Heart right ventricle (tissue), 16 donors: ENCODE measurements at regions not wholly inside any gene's neighbourhood (a gene's known extent, or its start where the extent isn't known, plus 50 kb on each side); places are given as distances from the start of the nearest gene placed in this dataset.

Source experiments
- ATAC-seq, 8 donors: fragments of 200-7000 bp; cut with Tn5 transposase; one replicate each; pipeline ENCODE4 v1.9.1; 2020; ENCODE audit warnings: mild to moderate bottlenecking in 8 of 8, moderate library complexity in 8 of 8, moderate number of reproducible peaks in 1 of 8
- DNase-seq, 2 donors: peaks; one replicate each; pipeline ENCODE4 v3.0.0-alpha.2; 2020
- H3K27ac ChIP-seq, 10 donors: fragments of 200-600 bp; sonication (generic) in 2 of 10; one replicate each; pipeline versions ENCODE4 v1.5.0 to v1.8.0; 2020 to 2022; ENCODE audit warnings: mild to moderate bottlenecking in 3 of 10
- H3K27me3 ChIP-seq, 7 donors: fragments of 200-600 bp; one replicate each; pipeline ENCODE4 v1.8.0; 2021 to 2022; ENCODE audit warnings: mild to moderate bottlenecking in 2 of 7
- H3K36me3 ChIP-seq, 9 donors: fragments of 200-600 bp; sonication (generic) in 1 of 9; one replicate each; pipeline versions ENCODE4 v1.5.0 to v1.8.0; 2020 to 2022; ENCODE audit warnings: mild to moderate bottlenecking in 2 of 9
- H3K4me1 ChIP-seq, 9 donors: fragments of 200-600 bp; sonication (generic) in 1 of 9; one replicate each; pipeline versions ENCODE4 v1.5.0 to v1.8.0; 2020 to 2022; ENCODE audit warnings: mild to moderate bottlenecking in 4 of 9
- H3K4me3 ChIP-seq, 10 donors: fragments of 200-600 bp; sonication (generic) in 2 of 10; one replicate each; pipeline versions ENCODE4 v1.5.0 to v1.8.0; 2020 to 2022; ENCODE audit warnings: mild to moderate bottlenecking in 7 of 10, moderate library complexity in 2 of 10
- H3K9me3 ChIP-seq, 11 donors: fragments of 200-600 bp in 10 of 11; sonication (generic) in 2 of 11; one replicate each; pipeline versions ENCODE4 v1.5.0 to v1.8.0; 2013 to 2022; ENCODE audit warnings: mild to moderate bottlenecking in 2 of 11, control low read depth in 1 of 11, moderate library complexity in 1 of 11
- WGBS, 2 donors: extraction: QIAGEN DNeasy Blood & Tissue Kit; methylation state at CpG; one replicate each; pipeline ENCODE4 v1.1.7; 2013; ENCODE audit warnings: inconsistent platforms in 1 of 2; 5-methylcytosine and 5-hydroxymethylcytosine counted together
- intact Hi-C, 10 donors: fragments of 100-400 bp; cut with DNase I; formaldehyde crosslinking; loops; one replicate each; pipeline versions ENCODE4 v1.11.1 to v1.14.2; 2022
- TF ChIP-seq, protein P1 (sequence below), 9 donors: fragments of 200-600 bp; sonication (generic) in 2 of 9; IDR thresholded peaks; one replicate each; pipeline versions ENCODE4 v1.5.0 to v1.8.0; 2021 to 2022; ENCODE audit warnings: antibody characterized with exemption in 9 of 9, mild to moderate bottlenecking in 5 of 9, moderate library complexity in 1 of 9
- donor health status: Arrhythmogenic right ventricular cardiomyopathy.
- donor health status: ischemic (EF 13 %, LVEDD 7.1; RV severe dilation, severe dysfunction).
- donor health status: healthy with polysubstance abuse.
- donor health status: DM: no; HTN: yes; CAD: no.
- donor health status: DM: no; HTN: no; CAD: no.
- donor health status: ischemic (EF 25% LVEDD 6.9; RV normal size, moderate dysfunction).
- donor health status: ischemic (EF 25% LVEDD 5.7; RV mildly dilated, moderate dysfunction).
- donor health status: healthy.
- donor health status: DM: yes; HTN: yes; CAD: no.
- donor health status: Ischemic cardiomyopathy.
- donor health status: ischemic (EF 35%, LVEDD 5.7; RV mildly dilated, moderate dysfunction).
- donor health status: nonischemic (EF 11% LVEDD 7.7; RV severe dilation, severe dysfunction).
- donor health status: DM: yes; HTN: yes; CAD: no.
- donor health status: PGD.
- donor health status: ischemic (EF 29% LVEDD 5.4; RV normal size, mild dysfunction).
- donor health status: nonischemic (EF 23%, LVEDD 6.1; RV moderate dilation, normal function).

DNA sequence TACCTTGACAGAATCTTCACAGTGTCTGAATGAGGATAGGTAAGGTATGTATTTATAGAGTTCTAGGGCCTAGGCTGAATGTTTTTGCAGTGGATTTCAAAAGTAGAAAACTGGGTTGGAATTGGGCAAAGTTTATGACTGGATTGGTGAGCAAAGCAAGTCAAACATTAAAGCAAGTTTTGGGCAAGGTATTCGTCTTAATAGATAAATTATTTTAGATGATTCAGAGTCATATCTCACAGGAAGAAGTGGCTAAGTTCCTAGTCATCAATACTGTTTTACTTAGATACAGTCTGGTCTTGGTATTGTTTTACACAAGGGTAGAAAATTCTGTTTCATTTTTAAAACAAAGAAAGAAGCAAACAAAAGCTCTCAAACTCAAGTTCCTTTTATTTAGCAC, 284.1 kb upstream of the EPHA7 start:
- DNase-seq (no peak), ATAC-seq (no peak)
- no peaks in the 10 kb centered on the region for H3K4me1 ChIP-seq
- TF ChIP-seq, protein P1, sequence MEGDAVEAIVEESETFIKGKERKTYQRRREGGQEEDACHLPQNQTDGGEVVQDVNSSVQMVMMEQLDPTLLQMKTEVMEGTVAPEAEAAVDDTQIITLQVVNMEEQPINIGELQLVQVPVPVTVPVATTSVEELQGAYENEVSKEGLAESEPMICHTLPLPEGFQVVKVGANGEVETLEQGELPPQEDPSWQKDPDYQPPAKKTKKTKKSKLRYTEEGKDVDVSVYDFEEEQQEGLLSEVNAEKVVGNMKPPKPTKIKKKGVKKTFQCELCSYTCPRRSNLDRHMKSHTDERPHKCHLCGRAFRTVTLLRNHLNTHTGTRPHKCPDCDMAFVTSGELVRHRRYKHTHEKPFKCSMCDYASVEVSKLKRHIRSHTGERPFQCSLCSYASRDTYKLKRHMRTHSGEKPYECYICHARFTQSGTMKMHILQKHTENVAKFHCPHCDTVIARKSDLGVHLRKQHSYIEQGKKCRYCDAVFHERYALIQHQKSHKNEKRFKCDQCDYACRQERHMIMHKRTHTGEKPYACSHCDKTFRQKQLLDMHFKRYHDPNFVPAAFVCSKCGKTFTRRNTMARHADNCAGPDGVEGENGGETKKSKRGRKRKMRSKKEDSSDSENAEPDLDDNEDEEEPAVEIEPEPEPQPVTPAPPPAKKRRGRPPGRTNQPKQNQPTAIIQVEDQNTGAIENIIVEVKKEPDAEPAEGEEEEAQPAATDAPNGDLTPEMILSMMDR (IDR thresholded peaks at IDR 0.05), result no peak
- WGBS, 2 donors, result 56 to 90% methylated on average over 1 of the region's 1 CpG
- H3K27ac ChIP-seq, result no peak overlapping the region
- intact Hi-C loops, result no loop called here
- peaks cover 0 to 31% (median 6%) of the 10 kb centered on the region in 11 donors for H3K9me3 ChIP-seq
- H3K4me3 ChIP-seq, result no peak overlapping the region
- no peaks in the 10 kb centered on the region for H3K36me3 ChIP-seq
- no peaks in the 10 kb centered on the region for H3K27me3 ChIP-seq

DNA sequence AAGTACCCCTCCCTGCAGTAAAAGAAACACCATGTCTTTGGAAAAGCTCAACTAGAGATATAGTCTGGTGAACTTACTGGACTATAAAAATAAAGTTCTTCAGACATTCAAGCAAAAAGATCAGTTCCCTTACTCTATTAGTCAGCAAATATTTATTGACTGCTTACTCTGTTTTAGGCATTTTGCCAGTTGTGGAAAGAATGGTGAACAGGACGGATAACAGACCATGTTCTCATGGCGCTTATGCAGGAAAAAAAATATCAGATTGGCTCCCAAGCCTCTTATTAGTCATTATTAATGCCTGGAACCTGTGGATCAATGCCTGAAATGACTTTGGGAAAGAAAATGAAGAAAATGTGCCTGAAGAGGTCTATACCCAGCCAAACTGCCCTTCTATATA, 282.2 kb upstream of the EPHA7 start:
- no peak for ATAC-seq
- no peak for DNase-seq

DNA sequence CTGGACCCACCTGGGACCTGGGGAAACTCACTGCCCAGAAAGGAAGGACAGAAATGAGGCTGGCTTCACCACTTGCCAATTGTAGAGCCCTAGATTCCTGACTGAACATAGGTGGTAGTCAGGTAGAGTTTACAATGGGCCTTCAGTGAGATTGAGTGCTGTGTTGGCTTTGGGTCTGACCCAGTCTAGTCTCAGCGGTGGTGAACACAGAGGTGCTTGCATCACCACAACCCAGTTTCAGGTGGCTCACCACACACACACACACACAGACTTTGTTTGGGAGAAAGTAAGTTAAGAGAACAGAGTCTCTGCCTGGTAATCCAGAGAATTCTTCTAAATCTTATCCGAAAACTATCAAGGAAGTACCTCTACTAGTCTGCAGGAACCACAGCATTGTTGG, 266.1 kb upstream of the EPHA7 start:
- no peak for ATAC-seq
- Histone ChIP-seq H3K27me3 (no peaks in the 10 kb centered on the region), H3K36me3 (no peaks in the 10 kb centered on the region), H3K4me3 (no peak overlapping the region), H3K4me1 (no peaks in the 10 kb centered on the region), H3K9me3 (peaks cover 0 to 11% (median 0%) of the 10 kb centered on the region in 11 donors), H3K27ac (no peak overlapping the region)
- TF ChIP-seq, protein P1 (IDR thresholded peaks at IDR 0.05), result no peak
- intact Hi-C loops, result no loop called here
- DNase-seq, result no peak
- WGBS, 2 donors, result 92 to 96% methylated on average over 2 of the region's 2 CpGs

More for the DNA sequence above, 282.2 kb upstream of the EPHA7 start:
- Histone ChIP-seq H3K9me3 (peaks cover 0 to 13% (median 4%) of the 10 kb centered on the region in 11 donors), H3K36me3 (no peaks in the 10 kb centered on the region), H3K4me1 (no peaks in the 10 kb centered on the region), H3K27ac (no peak overlapping the region), H3K27me3 (no peaks in the 10 kb centered on the region), H3K4me3 (no peak overlapping the region)
- TF ChIP-seq, protein P1 (IDR thresholded peaks at IDR 0.05), result no peak
- intact Hi-C loops, result no loop called here
- 43 to 47% methylated on average over 2 of the region's 2 CpGs for WGBS, 2 donors

DNA sequence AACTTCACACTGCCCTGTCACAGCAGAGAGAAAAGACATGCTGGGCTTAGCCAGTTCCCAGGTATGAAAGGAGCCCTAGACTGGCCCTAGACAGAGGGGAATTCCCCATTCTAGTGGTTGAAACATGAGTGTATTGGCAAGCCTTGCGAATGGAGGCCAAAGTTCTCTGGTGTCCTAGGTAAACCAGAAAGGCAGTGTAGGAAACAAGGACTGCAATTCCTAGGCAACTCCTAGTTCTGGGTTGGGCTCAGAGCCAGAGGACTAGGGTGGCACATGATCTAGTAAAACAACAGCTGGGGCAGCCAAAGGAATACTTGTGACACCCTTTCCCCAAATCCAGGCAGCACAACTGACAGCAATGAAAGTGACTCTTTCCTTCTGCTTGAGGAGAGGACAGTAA, 265.0 kb upstream of the EPHA7 start:
- Histone ChIP-seq H3K9me3 (peaks cover 0 to 11% (median 0%) of the 10 kb centered on the region in 11 donors), H3K27me3 (no peaks in the 10 kb centered on the region), H3K36me3 (no peaks in the 10 kb centered on the region), H3K4me1 (no peaks in the 10 kb centered on the region), H3K4me3 (no peak overlapping the region), H3K27ac (no peak overlapping the region)
- no peak for DNase-seq
- ATAC-seq, result no peak
- 87 to 91% methylated on average over 1 of the region's 1 CpG for WGBS, 2 donors
- TF ChIP-seq, protein P1 (IDR thresholded peaks at IDR 0.05), result no peak
- intact Hi-C loops, result no loop called here
